IPS DF 6.9 (cell line): ENCODE measurements at regions not wholly inside any gene's neighbourhood (a gene's known extent, or its start where the extent isn't known, plus 50 kb on each side); places are given as distances from the start of the nearest gene placed in this dataset.

Experiments
- DNase-seq: peaks from one replicate; pipeline ENCODE4 v3.0.0-alpha.2; 2013; ENCODE audit warnings: low read depth, low spot score
- H3K27ac ChIP-seq: one replicate; pipeline ENCODE4 v1.5.1; 2013; ENCODE audit warnings: low read length, control low read depth
- H3K27me3 ChIP-seq: 2 replicates; pipeline ENCODE4 v1.6.1; 2013; ENCODE audit warnings: mild to moderate bottlenecking, low read length; ENCODE audit not compliant: control insufficient read depth, insufficient read depth
- H3K36me3 ChIP-seq: 2 replicates; pipeline ENCODE4 v1.6.1; 2013; ENCODE audit warnings: low read length; ENCODE audit not compliant: control insufficient read depth, insufficient read depth
- H3K4me1 ChIP-seq: 2 replicates; pipeline ENCODE4 v1.6.1; 2013; ENCODE audit warnings: low read length; ENCODE audit not compliant: control insufficient read depth, insufficient read depth
- H3K4me3 ChIP-seq: 2 replicates; pipeline ENCODE4 v1.5.1; 2013; ENCODE audit warnings: mild to moderate bottlenecking, low read length
- H3K9me3 ChIP-seq: 2 replicates; pipeline ENCODE4 v1.6.1; 2013; ENCODE audit warnings: low read length, inconsistent platforms; ENCODE audit not compliant: control insufficient read depth, insufficient read depth
- WGBS: extraction: QIAGEN DNeasy Blood & Tissue Kit; methylation state at CpG from one replicate; pipeline ENCODE4 v1.1.7; 2013; ENCODE audit warnings: mixed read lengths, missing lambda C conversion rate; ENCODE audit not compliant: insufficient read length, insufficient coverage; 5-methylcytosine and 5-hydroxymethylcytosine counted together

- no peaks in the 10 kb centered on the region for H3K36me3 ChIP-seq
- H3K9me3 ChIP-seq = no peaks in the 10 kb centered on the region
- no peak for DNase-seq
- WGBS = no CpG with 5 or more reads among the region's 1 CpG
- H3K27ac ChIP-seq = no peak overlapping the region
- no peaks in the 10 kb centered on the region for H3K4me1 ChIP-seq
- H3K4me3 ChIP-seq = no peak overlapping the region
- no peaks in the 10 kb centered on the region for H3K27me3 ChIP-seq
Measured at GRCh38 chr15:93662162-93662885, 569.0 kb upstream of the MCTP2 start.

- DNase-seq = no peak
- Histone ChIP-seq H3K36me3 (no peaks in the 10 kb centered on the region), H3K27ac (no peak overlapping the region), H3K27me3 (no peaks in the 10 kb centered on the region), H3K4me3 (no peak overlapping the region), H3K4me1 (no peaks in the 10 kb centered on the region), H3K9me3 (no peaks in the 10 kb centered on the region)
- no CpG with 5 or more reads among the region's 8 CpGs for WGBS
Measured at GRCh38 chr15:93658026-93658816, 569.2 kb upstream of the RGMA start.

- H3K27me3 ChIP-seq = no peaks in the 10 kb centered on the region
- no peaks in the 10 kb centered on the region for H3K9me3 ChIP-seq
- no peak overlapping the region for H3K4me3 ChIP-seq
- WGBS = no CpG with 5 or more reads among the region's 2 CpGs
- no peaks in the 10 kb centered on the region for H3K36me3 ChIP-seq
- H3K4me1 ChIP-seq = no peaks in the 10 kb centered on the region
- H3K27ac ChIP-seq = no peak overlapping the region
- no peak for DNase-seq
Measured at GRCh38 chr15:93656041-93656440, 567.0 kb upstream of the RGMA start.

- Histone ChIP-seq H3K4me3 (no peak overlapping the region), H3K27me3 (no peaks in the 10 kb centered on the region), H3K9me3 (no peaks in the 10 kb centered on the region), H3K36me3 (no peaks in the 10 kb centered on the region), H3K4me1 (no peaks in the 10 kb centered on the region), H3K27ac (no peak overlapping the region)
- no peak for DNase-seq
- WGBS = no CpG with 5 or more reads among the region's 6 CpGs
Measured at GRCh38 chr15:93649691-93650235, 560.8 kb upstream of the RGMA start.

- H3K4me1 ChIP-seq = no peaks in the 10 kb centered on the region
- WGBS = no CpG with 5 or more reads among the region's 2 CpGs
- no peak for DNase-seq
Measured at GRCh38 chr15:93646193-93646592, 557.2 kb upstream of the RGMA start.

GRCh38 chr15:93645594-93645993 is 556.6 kb upstream of the RGMA start:
- Histone ChIP-seq H3K9me3 (no peaks in the 10 kb centered on the region), H3K27me3 (no peaks in the 10 kb centered on the region), H3K4me1 (no peaks in the 10 kb centered on the region), H3K36me3 (no peaks in the 10 kb centered on the region), H3K4me3 (no peak overlapping the region), H3K27ac (no peak overlapping the region)
- no peak for DNase-seq
- no CpG with 5 or more reads among the region's 6 CpGs for WGBS

More at GRCh38 chr15:93646193-93646592, 557.2 kb upstream of the RGMA start:
- H3K9me3 ChIP-seq = no peaks in the 10 kb centered on the region
- no peaks in the 10 kb centered on the region for H3K36me3 ChIP-seq
- H3K4me3 ChIP-seq = no peak overlapping the region
- H3K27ac ChIP-seq = no peak overlapping the region
- no peaks in the 10 kb centered on the region for H3K27me3 ChIP-seq

GRCh38 chr15:93644595-93644994 is 555.6 kb upstream of the RGMA start:
- no peaks in the 10 kb centered on the region for H3K9me3 ChIP-seq
- no peaks in the 10 kb centered on the region for H3K36me3 ChIP-seq
- H3K4me3 ChIP-seq = no peak overlapping the region
- H3K4me1 ChIP-seq = no peaks in the 10 kb centered on the region
- DNase-seq = no peak
- no peak overlapping the region for H3K27ac ChIP-seq
- H3K27me3 ChIP-seq = no peaks in the 10 kb centered on the region

- Histone ChIP-seq H3K9me3 (no peaks in the 10 kb centered on the region), H3K4me1 (no peaks in the 10 kb centered on the region), H3K4me3 (no peak overlapping the region), H3K27me3 (no peaks in the 10 kb centered on the region), H3K36me3 (no peaks in the 10 kb centered on the region), H3K27ac (no peak overlapping the region)
- DNase-seq = no peak
- no CpG with 5 or more reads among the region's 4 CpGs for WGBS
Measured at GRCh38 chr15:93640411-93640962, 551.5 kb upstream of the RGMA start.

GRCh38 chr15:93631958-93632618 is 543.1 kb upstream of the RGMA start:
- WGBS = no CpG with 5 or more reads among the region's 9 CpGs

GRCh38 chr15:93619597-93619996 is 530.6 kb upstream of the RGMA start:
- no peak overlapping the region for H3K27ac ChIP-seq
- no peaks in the 10 kb centered on the region for H3K4me1 ChIP-seq
- no peaks in the 10 kb centered on the region for H3K9me3 ChIP-seq
- no peak for DNase-seq
- H3K36me3 ChIP-seq = no peaks in the 10 kb centered on the region
- H3K4me3 ChIP-seq = no peak overlapping the region
- WGBS = no CpG with 5 or more reads among the region's 5 CpGs
- H3K27me3 ChIP-seq = no peaks in the 10 kb centered on the region

More at GRCh38 chr15:93631958-93632618, 543.1 kb upstream of the RGMA start:
- Histone ChIP-seq H3K4me3 (no peak overlapping the region), H3K36me3 (no peaks in the 10 kb centered on the region), H3K9me3 (no peaks in the 10 kb centered on the region), H3K27ac (no peak overlapping the region), H3K27me3 (no peaks in the 10 kb centered on the region), H3K4me1 (no peaks in the 10 kb centered on the region)
- no peak for DNase-seq
